Endodermal cell (in vitro differentiated cells): ENCODE measurements at regions not wholly inside any gene's neighbourhood (a gene's known extent, or its start where the extent isn't known, plus 50 kb on each side); places are given as distances from the start of the nearest gene placed in this dataset.
A peak's percentile ranks its signal among the peaks of the same experiment; 100 is the strongest.

Experiments used
- DNase-seq: peaks from one replicate; pipeline ENCODE4 v3.0.0-alpha.2; 2017
- H3K27ac ChIP-seq: 2 replicates; pipeline ENCODE4 v1.5.1; 2013; ENCODE audit warnings: mild to moderate bottlenecking, low read depth, low read length, moderate library complexity
- H3K27me3 ChIP-seq: 2 replicates; pipeline ENCODE4 v1.6.1; 2013; ENCODE audit warnings: mild to moderate bottlenecking, low read length, moderate library complexity; ENCODE audit not compliant: insufficient read depth, control insufficient read depth, poor library complexity, severe bottlenecking
- H3K36me3 ChIP-seq: 2 replicates; pipeline ENCODE4 v1.7.0; 2013; ENCODE audit warnings: mild to moderate bottlenecking, low read length, moderate library complexity; ENCODE audit not compliant: control insufficient read depth, insufficient read depth
- H3K4me1 ChIP-seq: one replicate; pipeline ENCODE4 v1.7.0; 2013; ENCODE audit warnings: low read length; ENCODE audit not compliant: control insufficient read depth, insufficient read depth
- H3K4me3 ChIP-seq: 2 replicates; pipeline ENCODE4 v1.5.1; 2013; ENCODE audit warnings: mild to moderate bottlenecking, low read length, moderate library complexity
- H3K9ac ChIP-seq: 2 replicates; pipeline ENCODE4 v1.6.1; 2013; ENCODE audit warnings: mild to moderate bottlenecking, low read length, moderate library complexity; ENCODE audit not compliant: poor library complexity, severe bottlenecking; ENCODE audit errors: extremely low read depth
- H3K9me3 ChIP-seq: 2 replicates; pipeline ENCODE4 v1.6.1; 2013; ENCODE audit warnings: mild to moderate bottlenecking, low read length, moderate library complexity; ENCODE audit not compliant: control insufficient read depth
- H3K27ac Mint-ChIP-seq: 2 replicates; pipeline ENCODE4 v1.8.0; 2020; ENCODE audit warnings: mixed read lengths
- H3K27me3 Mint-ChIP-seq: 2 replicates; pipeline ENCODE4 v1.8.0; 2021; ENCODE audit warnings: mild to moderate bottlenecking, mixed read lengths; ENCODE audit not compliant: insufficient read depth
- H3K36me3 Mint-ChIP-seq: 2 replicates; pipeline ENCODE4 v1.8.0; 2020; ENCODE audit warnings: low read depth, mixed read lengths
- H3K4me1 Mint-ChIP-seq: 2 replicates; pipeline ENCODE4 v1.8.0; 2020; ENCODE audit warnings: mixed read lengths
- H3K4me3 Mint-ChIP-seq: 2 replicates; pipeline ENCODE4 v1.8.0; 2020; ENCODE audit warnings: mild to moderate bottlenecking, moderate library complexity, mixed read lengths
- H3K9me3 Mint-ChIP-seq: 2 replicates; pipeline ENCODE4 v1.8.0; 2020; ENCODE audit warnings: mild to moderate bottlenecking, mixed read lengths
- WGBS, 2 experiments: methylation state at CpG; one replicate each; pipeline versions ENCODE4 v1.1.5 to v1.1.7; 2013; ENCODE audit warnings: missing lambda C conversion rate in 2 of 2, mixed read lengths in 1 of 2; ENCODE audit not compliant: insufficient coverage in 1 of 2, insufficient read length in 1 of 2; 5-methylcytosine and 5-hydroxymethylcytosine counted together
- TF ChIP-seq, protein P1 (sequence below): fragments of 200-600 bp; sonication (generic); conservative IDR thresholded peaks from 2 replicates; pipeline ENCODE4 v1.5.0; 2021; ENCODE audit warnings: antibody characterized with exemption, mild to moderate bottlenecking

GRCh38 chr10:130471486-130471885, 335.3 kb downstream of the GLRX3 start:
- H3K27me3 ChIP-seq, result no peaks in the 10 kb centered on the region
- 87 to 93% methylated on average over 10 to 11 of the region's 11 CpGs for WGBS, 2 experiments
- DNase-seq, result peak; percentile 19

GRCh38 chr10:130472236-130472635, 336.0 kb downstream of the GLRX3 start:
- H3K36me3 Mint-ChIP-seq, result no peaks in the 10 kb centered on the region
- WGBS, 2 experiments, result 89 to 95% methylated on average over 3 to 5 of the region's 5 CpGs
- no peaks in the 10 kb centered on the region for H3K36me3 ChIP-seq
- peaks cover 16% of the 10 kb centered on the region for H3K4me1 Mint-ChIP-seq
- peak; percentile 17 for DNase-seq
- TF ChIP-seq, protein P1, sequence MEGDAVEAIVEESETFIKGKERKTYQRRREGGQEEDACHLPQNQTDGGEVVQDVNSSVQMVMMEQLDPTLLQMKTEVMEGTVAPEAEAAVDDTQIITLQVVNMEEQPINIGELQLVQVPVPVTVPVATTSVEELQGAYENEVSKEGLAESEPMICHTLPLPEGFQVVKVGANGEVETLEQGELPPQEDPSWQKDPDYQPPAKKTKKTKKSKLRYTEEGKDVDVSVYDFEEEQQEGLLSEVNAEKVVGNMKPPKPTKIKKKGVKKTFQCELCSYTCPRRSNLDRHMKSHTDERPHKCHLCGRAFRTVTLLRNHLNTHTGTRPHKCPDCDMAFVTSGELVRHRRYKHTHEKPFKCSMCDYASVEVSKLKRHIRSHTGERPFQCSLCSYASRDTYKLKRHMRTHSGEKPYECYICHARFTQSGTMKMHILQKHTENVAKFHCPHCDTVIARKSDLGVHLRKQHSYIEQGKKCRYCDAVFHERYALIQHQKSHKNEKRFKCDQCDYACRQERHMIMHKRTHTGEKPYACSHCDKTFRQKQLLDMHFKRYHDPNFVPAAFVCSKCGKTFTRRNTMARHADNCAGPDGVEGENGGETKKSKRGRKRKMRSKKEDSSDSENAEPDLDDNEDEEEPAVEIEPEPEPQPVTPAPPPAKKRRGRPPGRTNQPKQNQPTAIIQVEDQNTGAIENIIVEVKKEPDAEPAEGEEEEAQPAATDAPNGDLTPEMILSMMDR, result no peak
- no peaks in the 10 kb centered on the region for H3K27me3 ChIP-seq
- no peak overlapping the region for H3K9ac ChIP-seq
- peaks cover 4% of the 10 kb centered on the region for H3K27me3 Mint-ChIP-seq
- no peaks in the 10 kb centered on the region for H3K9me3 ChIP-seq
- H3K27ac Mint-ChIP-seq, result no peak overlapping the region
- no peak overlapping the region for H3K4me3 ChIP-seq
- peaks cover 6% of the 10 kb centered on the region for H3K9me3 Mint-ChIP-seq
- H3K27ac ChIP-seq, result no peak overlapping the region
- H3K4me3 Mint-ChIP-seq, result no peak overlapping the region
- no peaks in the 10 kb centered on the region for H3K4me1 ChIP-seq

More at GRCh38 chr10:130471486-130471885, 335.3 kb downstream of the GLRX3 start:
- Mint-ChIP-seq H3K27me3 (peaks cover 5% of the 10 kb centered on the region), H3K27ac (no peak overlapping the region), H3K4me3 (no peak overlapping the region), H3K9me3 (peaks cover 12% of the 10 kb centered on the region), H3K36me3 (no peaks in the 10 kb centered on the region), H3K4me1 (peaks cover 9% of the 10 kb centered on the region)
- Histone ChIP-seq H3K36me3 (no peaks in the 10 kb centered on the region), H3K9me3 (no peaks in the 10 kb centered on the region), H3K4me3 (no peak overlapping the region), H3K9ac (no peak overlapping the region), H3K27ac (no peak overlapping the region), H3K4me1 (no peaks in the 10 kb centered on the region)
- TF ChIP-seq, protein P1, result no peak

DNA sequence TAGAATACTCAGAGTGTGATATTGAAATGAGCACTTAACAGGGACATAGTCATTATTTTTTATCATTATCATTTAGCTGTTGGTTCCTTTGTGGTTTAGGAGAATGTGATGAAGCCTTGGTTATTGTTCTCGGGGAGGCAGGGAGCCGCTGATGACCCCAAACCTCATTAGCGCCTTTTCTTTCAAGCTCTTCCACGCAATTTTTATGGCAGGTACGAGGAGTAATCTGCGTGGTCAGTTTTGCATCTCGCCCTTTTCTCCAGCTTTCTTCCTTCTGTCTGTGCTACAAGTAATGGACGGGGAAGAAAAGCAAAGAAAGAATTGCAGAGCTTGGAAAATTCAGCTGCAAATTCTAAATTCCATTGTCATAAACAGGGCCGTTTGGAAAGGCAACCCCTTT, 338.4 kb downstream of the GLRX3 start:
- Histone ChIP-seq H3K4me1 (no peaks in the 10 kb centered on the region), H3K36me3 (no peaks in the 10 kb centered on the region), H3K27me3 (no peaks in the 10 kb centered on the region), H3K9me3 (no peaks in the 10 kb centered on the region), H3K4me3 (no peak overlapping the region), H3K9ac (no peak overlapping the region), H3K27ac (no peak overlapping the region)
- Mint-ChIP-seq H3K4me3 (no peak overlapping the region), H3K27me3 (peaks cover 2% of the 10 kb centered on the region), H3K4me1 (peaks cover 19% of the 10 kb centered on the region), H3K9me3 (no peaks in the 10 kb centered on the region), H3K27ac (no peak overlapping the region), H3K36me3 (no peaks in the 10 kb centered on the region)
- 92 to 100% methylated on average over 7 to 9 of the region's 9 CpGs for WGBS, 2 experiments
- DNase-seq, result no peak
- TF ChIP-seq, protein P1, result no peak
